ENCODE measurements at regions not wholly inside any gene's neighbourhood (a gene's known extent, or its start where the extent isn't known, plus 50 kb on each side); places are given as distances from the start of the nearest gene placed in this dataset.

GRCh38 chr12:86435053-86435452 is 178.9 kb upstream of the MGAT4C start:
- TF ChIP-seq CTCF (IDR thresholded peaks at IDR 0.05) = no peak
- ATAC-seq (no peak), DNase-seq (no peak)
- Histone ChIP-seq H3K4me3 (no peak overlapping the region), H3K27me3 (ENCODE audit: low read depth) (no peaks in the 10 kb centered on the region), H3K27ac (no peak overlapping the region), H3K36me3 (no peaks in the 10 kb centered on the region), H3K4me1 (no peaks in the 10 kb centered on the region), H3K9me3 (peaks cover 4% of the 10 kb centered on the region)
- intact Hi-C loops (cut with DNase I) = no loop called here

- ATAC-seq = no peak
Measured at GRCh38 chr12:86429824-86430223, 173.6 kb upstream of the MGAT4C start.

GRCh38 chr12:86421333-86421732 is 165.1 kb upstream of the MGAT4C start:
- Histone ChIP-seq H3K36me3 (no peaks in the 10 kb centered on the region), H3K4me3 (no peak overlapping the region), H3K9me3 (no peaks in the 10 kb centered on the region), H3K4me1 (no peaks in the 10 kb centered on the region), H3K27me3 (ENCODE audit: low read depth) (no peaks in the 10 kb centered on the region), H3K27ac (no peak overlapping the region)
- no peak for TF ChIP-seq CTCF (IDR thresholded peaks at IDR 0.05)
- ATAC-seq = no peak
- no peak for DNase-seq
- intact Hi-C loops (cut with DNase I) = no loop called here

More at GRCh38 chr12:86429824-86430223, 173.6 kb upstream of the MGAT4C start:
- Histone ChIP-seq H3K27me3 (ENCODE audit: low read depth) (no peaks in the 10 kb centered on the region), H3K27ac (no peak overlapping the region), H3K36me3 (no peaks in the 10 kb centered on the region), H3K4me3 (no peak overlapping the region), H3K9me3 (peaks cover 5% of the 10 kb centered on the region), H3K4me1 (no peaks in the 10 kb centered on the region)
- intact Hi-C loops (cut with DNase I) = no loop called here
- no peak for TF ChIP-seq CTCF (IDR thresholded peaks at IDR 0.05)
- DNase-seq = no peak

- Histone ChIP-seq H3K36me3 (no peaks in the 10 kb centered on the region), H3K27me3 (ENCODE audit: low read depth) (no peaks in the 10 kb centered on the region), H3K4me1 (no peaks in the 10 kb centered on the region), H3K4me3 (no peak overlapping the region), H3K9me3 (peaks cover 19% of the 10 kb centered on the region), H3K27ac (no peak overlapping the region)
- intact Hi-C loops (cut with DNase I) = no loop called here
- TF ChIP-seq CTCF (IDR thresholded peaks at IDR 0.05) = no peak
- DNase-seq (no peak), ATAC-seq (no peak)
Measured at GRCh38 chr12:86414201-86414600, 158.0 kb upstream of the MGAT4C start.

- H3K4me3 ChIP-seq = no peak overlapping the region
- no peaks in the 10 kb centered on the region for H3K27me3 ChIP-seq (ENCODE audit: low read depth)
- H3K27ac ChIP-seq = no peak overlapping the region
- DNase-seq (no peak), ATAC-seq (no peak)
- no peaks in the 10 kb centered on the region for H3K4me1 ChIP-seq
- intact Hi-C loops (cut with DNase I) = no loop called here
- TF ChIP-seq CTCF (IDR thresholded peaks at IDR 0.05) = no peak
- peaks cover 19% of the 10 kb centered on the region for H3K9me3 ChIP-seq
- no peaks in the 10 kb centered on the region for H3K36me3 ChIP-seq
Measured at GRCh38 chr12:86411710-86412109, 155.5 kb upstream of the MGAT4C start.
